ENCODE measurements at regions not wholly inside any gene's neighbourhood (a gene's known extent, or its start where the extent isn't known, plus 50 kb on each side); places are given as distances from the start of the nearest gene placed in this dataset.

DNA sequence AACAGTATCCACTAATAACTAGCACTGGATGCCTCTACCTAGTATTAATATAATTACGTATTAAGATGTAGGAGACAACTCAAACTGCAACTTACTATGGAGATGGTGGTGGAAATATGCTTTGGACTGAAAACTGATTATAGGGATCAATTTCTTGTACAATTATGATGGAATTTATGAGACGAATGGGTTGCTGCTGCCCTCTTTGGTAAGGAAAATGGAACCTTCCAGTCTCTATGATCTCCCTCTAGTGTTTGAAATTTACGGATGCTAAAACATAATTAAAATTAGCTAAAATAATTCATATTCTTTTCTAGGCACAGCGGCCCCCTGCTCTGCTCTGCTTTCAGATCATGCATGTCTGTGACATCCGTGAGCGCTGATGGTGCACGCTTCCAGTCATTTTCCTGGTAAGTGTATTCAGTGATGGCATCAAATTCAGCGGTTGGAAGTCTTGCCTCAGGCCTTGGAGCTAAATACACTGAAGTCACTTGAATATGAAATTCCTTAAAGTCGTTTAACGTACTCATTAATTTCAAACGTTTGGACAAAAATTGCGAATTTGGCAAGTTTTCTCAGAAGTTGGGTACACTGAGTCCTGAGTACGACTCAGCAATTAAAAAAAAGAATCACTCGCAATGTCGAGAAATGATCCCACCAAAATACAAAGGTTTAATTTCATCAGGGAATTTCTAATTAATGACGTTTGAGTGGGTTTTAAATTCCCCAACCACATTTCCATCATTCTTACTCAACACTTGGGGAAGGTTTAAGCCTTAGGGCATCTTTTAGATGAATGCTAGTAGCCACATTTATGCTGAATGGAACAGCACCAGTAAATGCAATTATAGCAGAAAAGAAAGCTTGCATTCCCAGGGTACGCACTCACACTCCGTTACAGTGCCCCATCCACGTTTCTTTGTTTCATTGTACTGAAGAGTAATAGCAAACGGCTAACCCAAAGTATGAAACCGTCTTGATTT, 132.6 kb downstream of the NR2F2 start:
- no peak overlapping the region for H3K9ac ChIP-seq (ENCODE audit: low read depth, low read length)
- BruUV-seq (replicated peaks): no TSS peak
- no peak overlapping the region for H2BK15ac ChIP-seq (ENCODE audit: low read depth, low read length)
- no peak overlapping the region for H2AFZ ChIP-seq (replicated peaks; ENCODE audit: low read length, poor library complexity)
- no peaks in the 10 kb centered on the region for H3K4me1 ChIP-seq (ENCODE audit: control insufficient read depth, insufficient read depth, low read length)
- no peak overlapping the region for H2BK120ac ChIP-seq (ENCODE audit: low read depth, low read length)
- H3K4me2 ChIP-seq (ENCODE audit: low read depth, low read length): no peak overlapping the region
- no peaks in the 10 kb centered on the region for H3K9me3 ChIP-seq (ENCODE audit: control insufficient read depth, insufficient read depth, low read length)
- no peak overlapping the region for H2AK5ac ChIP-seq (ENCODE audit: low read depth, low read length)
- no peak overlapping the region for H4K8ac ChIP-seq (ENCODE audit: low read depth in 2 of 2, low read length in 2 of 2)
- dilution Hi-C loops (cut with HindIII; ENCODE audit: low sequenced_read_pairs, unreplicated experiment) (no loop called here), intact Hi-C loops (cut with micrococcal nuclease) (loop anchor here (2.0 kb wide), 1 partner anchor 106 kb away; no protein-coding TSS in a partner anchor), in situ Hi-C loops (cut with MboI; ENCODE audit: low sequenced_read_pairs) (no loop called here)
- H3K27me3 ChIP-seq (ENCODE audit: control insufficient read depth, insufficient read depth, low read length): peaks cover 1% of the 10 kb centered on the region
- H3K4ac ChIP-seq (ENCODE audit: low read depth, low read length): no peak overlapping the region
- H3K79me1 ChIP-seq (ENCODE audit: low read depth in 1 of 2, low read length in 2 of 2): no peaks in the 10 kb centered on the region
- CTCF ChIA-PET: interaction anchor here (0.5 to 1.0 kb wide), 4 partner anchors 14 to 100 kb away, joined by 3 to 5 read pairs (median 3); no protein-coding TSS in a partner anchor
- TF ChIP-seq, protein P1, sequence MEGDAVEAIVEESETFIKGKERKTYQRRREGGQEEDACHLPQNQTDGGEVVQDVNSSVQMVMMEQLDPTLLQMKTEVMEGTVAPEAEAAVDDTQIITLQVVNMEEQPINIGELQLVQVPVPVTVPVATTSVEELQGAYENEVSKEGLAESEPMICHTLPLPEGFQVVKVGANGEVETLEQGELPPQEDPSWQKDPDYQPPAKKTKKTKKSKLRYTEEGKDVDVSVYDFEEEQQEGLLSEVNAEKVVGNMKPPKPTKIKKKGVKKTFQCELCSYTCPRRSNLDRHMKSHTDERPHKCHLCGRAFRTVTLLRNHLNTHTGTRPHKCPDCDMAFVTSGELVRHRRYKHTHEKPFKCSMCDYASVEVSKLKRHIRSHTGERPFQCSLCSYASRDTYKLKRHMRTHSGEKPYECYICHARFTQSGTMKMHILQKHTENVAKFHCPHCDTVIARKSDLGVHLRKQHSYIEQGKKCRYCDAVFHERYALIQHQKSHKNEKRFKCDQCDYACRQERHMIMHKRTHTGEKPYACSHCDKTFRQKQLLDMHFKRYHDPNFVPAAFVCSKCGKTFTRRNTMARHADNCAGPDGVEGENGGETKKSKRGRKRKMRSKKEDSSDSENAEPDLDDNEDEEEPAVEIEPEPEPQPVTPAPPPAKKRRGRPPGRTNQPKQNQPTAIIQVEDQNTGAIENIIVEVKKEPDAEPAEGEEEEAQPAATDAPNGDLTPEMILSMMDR (conservative IDR thresholded peaks at IDR 0.05; ENCODE audit: low read depth, low read length): peak; percentile 43
- TF ChIP-seq RCOR1 (IDR thresholded peaks at IDR 0.05; ENCODE audit: insufficient replicate concordance, low read length): no peak
- TF ChIP-seq SMC3 (IDR thresholded peaks at IDR 0.05; ENCODE audit: low read depth, low read length): peak; percentile 34; the same call in 1 of the 2 replicates
- no peak for TF ChIP-seq MAFK (IDR thresholded peaks at IDR 0.05; ENCODE audit: low read depth, low read length)
- no peak overlapping the region for H2BK5ac ChIP-seq (ENCODE audit: low read depth, low read length, poor library complexity, severe bottlenecking)
- no peak overlapping the region for H3K27ac ChIP-seq (ENCODE audit: insufficient read depth, low read length)
- POLR2A ChIA-PET (ENCODE audit: unreplicated experiment): no interaction called here
- no peak overlapping the region for H3K14ac ChIP-seq (replicated peaks; ENCODE audit: low read depth, low read length)
- no peak overlapping the region for H4K91ac ChIP-seq (ENCODE audit: insufficient read depth, low read depth, low read length)
- no peaks in the 10 kb centered on the region for H4K20me1 ChIP-seq (ENCODE audit: insufficient read depth, low read length)
- peak; percentile 15 for DNase-seq
- no peak overlapping the region for H3K18ac ChIP-seq (ENCODE audit: low read depth, low read length)
- WGBS, 2 experiments (ENCODE audit: extremely low coverage in 2 of 2, insufficient read length in 1 of 2): 85% methylated on average over 6 of the region's 21 CpGs; no CpG with 5 or more reads in 1 of the 2 experiments
- no peak overlapping the region for H3K4me3 ChIP-seq (ENCODE audit: insufficient read depth, low read depth, low read length)
- no peak overlapping the region for H3K56ac ChIP-seq (ENCODE audit: extremely low read depth, insufficient read depth, low read length)
- H4K5ac ChIP-seq (ENCODE audit: low read depth, low read length): no peak overlapping the region
- no peak overlapping the region for H2AK9ac ChIP-seq (replicated peaks; ENCODE audit: low read depth, low read length, poor library complexity)
- no peak overlapping the region for H3K23ac ChIP-seq (ENCODE audit: low read depth, low read length)
- no peaks in the 10 kb centered on the region for H3K36me3 ChIP-seq (ENCODE audit: control insufficient read depth, insufficient read depth, low read length)
- H3K9me1 ChIP-seq (ENCODE audit: insufficient read depth, low read length): no peaks in the 10 kb centered on the region
- no peak overlapping the region for H2BK20ac ChIP-seq (ENCODE audit: low read depth, low read length)
- ATAC-seq (ENCODE audit: low read depth): no peak

Data from IMR-90 (cell line).